GM19023 (cell line): ENCODE measurements at regions not wholly inside any gene's neighbourhood (a gene's known extent, or its start where the extent isn't known, plus 50 kb on each side); places are given as distances from the start of the nearest gene placed in this dataset.
"Not testable (repeated sequence)": the region's sequence is repeated elsewhere in the genome, so short reads cannot be mapped to it uniquely, and the experiment has no call there.

Experiments used
- ATAC-seq: cut with Tn5 transposase; IDR thresholded peaks from one replicate; pipeline ENCODE4 v1.9.1; 2021; ENCODE audit warnings: mild to moderate bottlenecking, moderate library complexity; ENCODE audit not compliant: unreplicated experiment

DNA sequence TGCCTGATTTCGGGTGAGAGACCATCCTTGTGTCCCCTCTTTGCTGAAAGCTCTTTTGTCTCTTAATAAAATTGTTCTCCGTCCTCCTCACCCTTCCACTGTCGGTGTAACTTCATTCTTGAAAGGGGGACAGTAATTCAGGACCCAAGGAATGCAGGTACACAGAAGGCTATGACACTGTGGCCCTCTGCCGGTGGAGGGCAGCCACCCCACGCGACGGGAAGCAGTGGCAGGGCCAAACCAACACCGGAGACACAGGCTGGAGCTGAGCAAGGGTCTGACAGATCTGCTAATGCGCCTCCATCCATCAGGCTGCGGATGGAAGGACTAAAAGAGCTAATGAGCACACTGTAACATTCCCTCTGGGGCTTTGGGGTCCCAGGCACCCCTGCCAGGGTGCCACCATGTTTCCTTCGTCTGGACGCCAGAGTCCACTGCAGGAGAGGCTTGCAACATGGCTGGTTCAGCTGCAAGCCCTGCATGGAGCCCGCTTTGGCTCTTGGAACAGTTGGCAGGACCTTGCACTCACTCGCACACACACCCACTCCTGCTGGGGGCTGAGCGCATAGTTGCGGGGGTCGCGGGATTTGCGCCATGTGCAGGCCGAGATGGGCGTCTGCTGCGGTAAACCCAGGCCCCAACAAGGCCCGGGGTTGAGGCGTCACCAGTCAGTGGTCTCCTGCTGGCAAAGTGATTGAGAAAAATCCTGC is 544.1 kb upstream of the CDH7 start:
- no peak for ATAC-seq

GRCh38 chr18:65202091-65202490 is 548.7 kb upstream of the CDH7 start:
- ATAC-seq, result no peak

GRCh38 chr18:65175681-65176080 is 575.1 kb upstream of the CDH7 start:
- no peak for ATAC-seq

GRCh38 chr18:65162086-65162485 is 588.7 kb upstream of the CDH7 start:
- ATAC-seq, result not testable (repeated sequence)

DNA sequence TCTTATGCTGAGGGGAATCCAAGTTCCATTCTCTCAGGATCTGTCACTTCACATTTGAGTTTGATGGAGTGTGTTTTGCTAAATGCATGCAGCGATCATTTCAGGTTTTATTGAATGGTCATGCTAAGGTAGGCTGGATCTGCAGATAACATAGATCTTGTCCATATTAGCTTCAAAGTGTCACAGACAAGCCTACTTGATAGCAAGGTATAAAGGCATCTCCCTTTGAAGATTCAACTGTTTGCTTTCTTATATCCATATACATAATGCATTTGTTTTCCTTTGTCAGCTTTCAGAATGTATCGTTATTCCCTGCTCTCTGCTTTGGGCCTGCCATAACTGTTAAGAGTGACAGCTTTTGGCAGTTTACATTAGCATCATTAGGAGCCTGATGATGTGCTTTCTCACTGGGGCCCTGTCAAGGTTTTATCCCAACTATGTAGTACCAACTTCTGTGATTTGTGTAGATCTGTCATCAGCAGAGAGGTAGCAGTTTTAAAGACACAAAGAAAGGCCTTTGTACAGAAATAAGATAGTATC is 604.3 kb upstream of the CDH7 start:
- no peak for ATAC-seq

DNA sequence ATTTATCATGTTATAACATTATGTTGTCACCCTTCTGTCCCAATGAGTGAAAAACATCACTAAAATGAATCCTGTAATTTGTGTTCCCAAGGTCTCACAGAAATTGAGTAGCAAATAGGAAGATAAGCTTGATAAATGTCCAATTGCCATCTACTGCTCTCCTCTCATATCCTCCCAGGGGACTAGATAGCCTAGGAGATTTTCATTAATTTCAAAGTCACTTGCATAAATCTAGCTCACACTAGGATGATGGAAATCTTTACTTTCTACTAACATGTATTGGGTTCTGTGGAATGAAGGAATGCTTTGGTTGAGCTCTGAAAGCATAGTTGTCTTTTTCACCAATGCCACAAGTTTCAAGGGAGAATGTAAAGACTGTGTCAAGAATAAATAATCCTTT is 605.5 kb upstream of the CDH7 start:
- no peak for ATAC-seq

- no peak for ATAC-seq
Measured at GRCh38 chr18:65133610-65134009, 617.2 kb upstream of the CDH7 start.

GRCh38 chr18:65124633-65125032 is 626.2 kb upstream of the CDH7 start:
- ATAC-seq, result no peak

- no peak for ATAC-seq
Measured at GRCh38 chr18:65103864-65104263, 646.9 kb upstream of the CDH7 start.

DNA sequence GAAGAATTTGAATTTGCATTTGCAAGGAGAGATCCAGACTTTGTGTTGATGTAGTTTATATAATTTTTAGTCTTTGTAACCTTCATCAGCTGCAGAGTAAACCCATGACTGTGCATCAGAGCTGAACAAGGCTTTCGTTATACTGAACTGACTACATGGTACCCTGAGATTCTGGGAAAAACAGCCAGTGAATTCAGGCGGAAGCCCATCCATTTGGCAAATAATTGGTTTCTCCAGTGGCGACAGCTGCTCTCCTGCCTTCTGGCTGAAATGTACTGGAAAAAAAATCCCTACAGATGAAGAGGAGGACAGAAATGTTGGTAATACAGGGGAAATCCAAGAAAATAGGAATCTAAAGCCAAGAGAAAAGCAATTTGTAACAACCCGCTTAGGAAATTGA is 657.5 kb upstream of the CDH7 start:
- no peak for ATAC-seq

DNA sequence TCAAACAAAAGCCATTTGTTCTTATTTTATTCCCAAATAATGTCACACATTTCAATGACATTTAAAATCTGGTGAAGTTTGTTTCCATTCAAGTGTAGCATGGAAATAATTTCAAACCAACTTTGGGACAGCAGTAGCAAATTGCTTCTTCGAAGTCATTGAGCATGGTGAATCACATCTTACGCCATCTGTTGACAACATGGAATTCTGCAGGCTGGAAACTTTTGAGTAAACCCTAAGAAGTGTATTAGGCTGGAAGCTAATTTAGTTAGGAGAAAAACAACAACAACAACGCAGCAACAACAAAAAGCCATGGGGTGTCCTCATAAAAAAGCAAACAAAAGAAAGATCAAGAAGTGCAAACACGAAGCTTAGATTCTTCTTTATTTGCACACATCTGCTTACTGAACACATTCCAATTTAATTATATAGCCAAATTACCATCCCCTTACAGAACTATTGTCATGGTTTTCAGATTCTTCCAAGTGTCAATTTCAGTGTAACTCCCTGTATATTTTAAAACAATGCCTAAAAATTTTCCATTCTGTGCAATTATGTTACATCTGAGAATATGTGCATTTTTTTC is 659.0 kb upstream of the CDH7 start:
- ATAC-seq, result no peak

GRCh38 chr18:65082907-65083306 is 667.9 kb upstream of the CDH7 start:
- ATAC-seq, result no peak

DNA sequence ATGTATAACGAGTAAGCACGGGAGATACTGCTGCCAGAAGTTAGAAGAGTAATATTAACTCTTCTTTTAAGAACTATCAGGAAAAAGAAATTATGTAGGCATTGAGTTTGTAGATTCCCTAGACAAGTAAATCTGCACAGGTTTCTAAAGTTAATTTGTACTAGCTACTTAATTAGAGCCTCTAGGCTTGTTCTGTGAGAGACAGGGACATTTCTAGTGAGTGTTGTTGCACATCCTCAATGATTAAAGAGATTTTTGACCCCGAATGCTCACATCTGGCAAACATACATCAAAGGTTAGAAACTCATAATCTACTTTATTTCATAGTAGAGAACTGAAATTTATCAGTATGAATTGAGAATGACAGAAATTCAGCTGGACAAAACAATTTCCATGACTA is 669.0 kb upstream of the CDH7 start:
- no peak for ATAC-seq

- no peak for ATAC-seq
Measured at GRCh38 chr18:65073060-65073550, 677.7 kb upstream of the CDH7 start.

DNA sequence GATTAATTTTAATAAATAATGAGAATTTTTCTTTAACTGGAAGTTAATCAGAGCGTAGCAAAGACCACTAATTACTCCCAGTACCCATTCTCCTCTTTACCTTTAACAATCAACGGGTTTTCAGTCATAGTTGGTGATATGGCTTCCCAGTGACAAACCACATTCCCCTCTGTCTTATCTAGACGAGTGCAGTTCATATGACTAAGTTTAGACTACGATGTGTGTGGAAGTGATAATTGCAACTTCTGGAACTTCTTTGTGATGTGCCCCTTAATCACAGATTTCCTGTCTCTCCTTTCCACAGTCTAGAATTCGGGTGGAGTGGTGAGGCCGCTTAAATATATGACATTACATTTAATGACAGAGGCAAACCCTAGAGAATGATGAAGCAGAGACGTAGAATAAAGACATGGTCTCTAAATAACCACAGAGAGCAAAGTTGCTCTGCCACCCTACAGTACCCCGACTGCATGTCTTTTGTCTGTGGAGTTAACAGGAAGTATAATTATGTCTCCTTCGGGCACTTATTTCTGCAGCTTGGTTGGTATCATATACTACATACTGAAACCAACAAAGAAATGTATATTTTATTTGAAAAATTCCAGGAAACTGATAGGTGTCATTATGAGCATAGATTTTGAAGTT is 693.3 kb upstream of the CDH7 start:
- no peak for ATAC-seq

- no peak for ATAC-seq
Measured at GRCh38 chr18:65056575-65056974, 694.2 kb upstream of the CDH7 start.

DNA sequence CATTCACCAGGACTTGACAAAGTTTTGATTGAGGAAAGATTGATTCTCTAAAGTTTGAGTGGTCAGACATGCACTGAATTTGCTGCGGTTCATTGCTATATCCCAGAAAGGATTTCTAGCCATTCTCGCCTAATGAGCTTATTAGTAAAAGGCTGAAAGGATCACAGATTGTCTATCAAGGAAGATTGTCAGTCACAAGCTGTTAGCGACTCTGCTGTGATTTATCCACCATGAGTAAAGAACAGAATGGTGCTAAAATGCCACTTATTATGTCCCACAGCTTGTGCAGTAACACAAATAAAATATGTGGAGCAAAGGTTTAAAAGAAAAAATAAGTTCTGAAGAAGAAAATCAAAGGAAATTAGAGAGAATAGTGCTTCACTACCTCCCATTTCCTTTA is 701.2 kb upstream of the CDH7 start:
- ATAC-seq, result no peak

GRCh38 chr18:65039578-65039977 is 711.2 kb upstream of the CDH7 start:
- no peak for ATAC-seq

DNA sequence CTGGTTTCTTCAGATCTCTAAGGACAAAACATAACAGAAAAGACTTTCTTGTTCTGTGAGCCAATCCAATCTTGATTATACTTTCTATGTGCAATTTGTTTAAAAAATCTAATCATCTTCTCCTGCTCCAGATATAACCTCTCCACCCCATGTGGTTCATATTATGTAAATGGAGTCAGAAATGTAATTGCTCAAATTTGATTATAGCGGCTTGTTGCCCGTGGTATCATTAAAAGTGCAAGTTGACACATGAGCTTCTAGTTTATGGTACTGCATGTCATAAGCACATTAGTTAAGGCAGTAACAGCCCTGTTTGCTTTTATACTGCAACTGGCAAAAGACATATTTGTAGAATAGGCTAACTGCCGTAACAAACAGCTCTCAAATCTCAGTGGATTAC is 715.1 kb upstream of the CDH7 start:
- no peak for ATAC-seq

- ATAC-seq, result no peak
Measured at GRCh38 chr18:65025756-65026155, 725.1 kb upstream of the CDH7 start.

GRCh38 chr18:65021021-65021420 is 729.8 kb upstream of the CDH7 start:
- ATAC-seq, result no peak

DNA sequence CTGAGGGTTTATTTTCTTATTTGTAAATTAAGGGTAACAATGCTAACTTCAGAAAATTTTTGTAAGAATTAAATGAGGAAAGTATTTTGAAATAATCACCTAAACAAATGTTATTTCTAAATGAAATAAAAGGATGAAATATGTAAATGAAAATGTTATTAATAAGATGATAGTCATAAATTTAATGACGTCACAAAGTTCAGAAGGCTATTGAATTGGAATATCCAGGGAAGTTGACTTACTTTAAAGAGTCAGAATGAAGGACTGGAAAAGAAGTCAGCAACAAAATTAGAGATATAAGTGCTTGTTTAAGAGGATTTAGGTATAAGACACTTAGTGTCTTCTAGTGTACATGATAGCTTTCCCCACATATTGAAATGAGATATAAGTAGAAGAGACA is 732.6 kb upstream of the CDH7 start:
- no peak for ATAC-seq
